Right lobe of liver (tissue), 6 donors: ENCODE measurements at regions not wholly inside any gene's neighbourhood (a gene's known extent, or its start where the extent isn't known, plus 50 kb on each side); places are given as distances from the start of the nearest gene placed in this dataset.

Experiments used
- ATAC-seq, 4 donors: fragments of 200-7000 bp; cut with Tn5 transposase; one replicate each; pipeline ENCODE4 v1.9.1; 2020; ENCODE audit warnings: mild to moderate bottlenecking in 4 of 4, moderate library complexity in 4 of 4
- DNase-seq, 3 donors: peaks; one replicate each; pipeline ENCODE4 v3.0.0-alpha.2; 2020
- H3K27ac ChIP-seq, 3 donors: fragments of 200-600 bp; one replicate each; pipeline ENCODE4 v1.8.0; 2022
- H3K27me3 ChIP-seq, 2 donors: fragments of 200-600 bp; one replicate each; pipeline ENCODE4 v1.8.0; 2022
- H3K36me3 ChIP-seq, 4 donors: fragments of 200-600 bp; sonication (generic) in 1 of 4; one replicate each; pipeline versions ENCODE4 v1.5.1 to v1.8.0; 2017 to 2022; ENCODE audit warnings: control low read depth in 1 of 4
- H3K4me1 ChIP-seq, 4 donors: fragments of 200-600 bp; sonication (generic) in 1 of 4; one replicate each; pipeline versions ENCODE4 v1.5.1 to v1.8.0; 2017 to 2022; ENCODE audit warnings: control low read depth in 1 of 4
- H3K4me3 ChIP-seq, 3 donors: fragments of 200-600 bp; one replicate each; pipeline ENCODE4 v1.8.0; 2022
- H3K9me3 ChIP-seq, 4 donors: fragments of 200-600 bp; sonication (generic) in 1 of 4; one replicate each; pipeline versions ENCODE4 v1.5.1 to v1.8.0; 2017 to 2022; ENCODE audit warnings: control low read depth in 1 of 4
- CTCF ChIP-seq, 4 donors: fragments of 200-600 bp in 3 of 4; fragments of 450-650 bp in 1 of 4; IDR thresholded peaks; one replicate each; pipeline versions ENCODE4 v1.5.1 to v1.8.0; 2016 to 2022; ENCODE audit warnings: antibody characterized with exemption in 4 of 4, mild to moderate bottlenecking in 2 of 4
- POLR2A ChIP-seq: fragments of 450-650 bp; IDR thresholded peaks from one replicate; pipeline ENCODE4 v1.6.1; 2017; ENCODE audit warnings: antibody characterized with exemption, mild to moderate bottlenecking
- WGBS: methylation state at CpG from one replicate; pipeline ENCODE4 v1.1.6; 2018; ENCODE audit warnings: low coverage, low lambda C conversion rate; ENCODE audit not compliant: insufficient coverage; ENCODE audit errors: missing lambda C conversion rate; 5-methylcytosine and 5-hydroxymethylcytosine counted together
- intact Hi-C, 2 donors: fragments of 100-400 bp; cut with DNase I; formaldehyde crosslinking; loops; one replicate each; pipeline versions ENCODE4 v1.11.2 to v1.14.1; 2022
- donor health status: DM: no; HTN: yes; CAD: no.
- donor health status: DM: no; HTN: no; CAD: no.
- donor health status: DM: no; HTN: no; CAD: no.
- donor health status: DM: no; HTN: yes; CAD: no.
- donor health status: DM: no; HTN: yes; CAD: no.

GRCh38 chr4:179977378-179977777 is 2265.8 kb upstream of the TENM3 start:
- no peak for DNase-seq
- no peak for ATAC-seq
- intact Hi-C loops, result no loop called here
- no peak for TF ChIP-seq CTCF (IDR thresholded peaks at IDR 0.05)
- no peak for TF ChIP-seq POLR2A
- H3K27ac ChIP-seq, result no peak overlapping the region
- H3K27me3 ChIP-seq, result no peaks in the 10 kb centered on the region
- H3K9me3 ChIP-seq, result no peaks in the 10 kb centered on the region
- no peaks in the 10 kb centered on the region for H3K36me3 ChIP-seq
- H3K4me3 ChIP-seq, result no peak overlapping the region
- H3K4me1 ChIP-seq, result no peaks in the 10 kb centered on the region

- DNase-seq (no peak), ATAC-seq (no peak)
- Histone ChIP-seq H3K27me3 (no peaks in the 10 kb centered on the region), H3K27ac (no peak overlapping the region), H3K9me3 (no peaks in the 10 kb centered on the region), H3K4me3 (no peak overlapping the region), H3K36me3 (no peaks in the 10 kb centered on the region), H3K4me1 (no peaks in the 10 kb centered on the region)
- intact Hi-C loops, result no loop called here
- TF ChIP-seq POLR2A (no peak), CTCF (IDR thresholded peaks at IDR 0.05) (no peak)
Observed at GRCh38 chr4:179981161-179981560, 2262.0 kb upstream of the TENM3 start.

- Histone ChIP-seq H3K36me3 (no peaks in the 10 kb centered on the region), H3K4me1 (no peaks in the 10 kb centered on the region), H3K4me3 (no peak overlapping the region), H3K27me3 (no peaks in the 10 kb centered on the region), H3K9me3 (no peaks in the 10 kb centered on the region), H3K27ac (no peak overlapping the region)
- no peak for TF ChIP-seq POLR2A
- TF ChIP-seq CTCF (IDR thresholded peaks at IDR 0.05), result no peak
- no peak for DNase-seq
- WGBS, result 46% methylated on average over 4 of the region's 4 CpGs
- ATAC-seq, result no peak
- intact Hi-C loops, result no loop called here
Observed at GRCh38 chr4:179989975-179990374, 2253.2 kb upstream of the TENM3 start.

GRCh38 chr4:180009316-180009715 is 2233.9 kb upstream of the TENM3 start:
- intact Hi-C loops, result no loop called here
- ATAC-seq, result no peak

More at GRCh38 chr4:180009316-180009715, 2233.9 kb upstream of the TENM3 start:
- no peak overlapping the region for H3K4me3 ChIP-seq
- no peak for DNase-seq
- no peaks in the 10 kb centered on the region for H3K4me1 ChIP-seq
- H3K27me3 ChIP-seq, result no peaks in the 10 kb centered on the region
- TF ChIP-seq CTCF (IDR thresholded peaks at IDR 0.05), result no peak
- TF ChIP-seq POLR2A, result no peak
- H3K36me3 ChIP-seq, result no peaks in the 10 kb centered on the region
- H3K27ac ChIP-seq, result no peak overlapping the region
- H3K9me3 ChIP-seq, result no peaks in the 10 kb centered on the region
- WGBS, result 33% methylated on average over 2 of the region's 2 CpGs
